Pancreas (tissue), 10 donors: ENCODE measurements at regions not wholly inside any gene's neighbourhood (a gene's known extent, or its start where the extent isn't known, plus 50 kb on each side); places are given as distances from the start of the nearest gene placed in this dataset.

ENCODE experiments used
- ATAC-seq, 4 donors: fragments of 200-7000 bp; cut with Tn5 transposase; one replicate each; pipeline versions ENCODE4 v1.8.0 to v1.9.1; 2020; ENCODE audit warnings: mild to moderate bottlenecking in 4 of 4, moderate library complexity in 4 of 4
- DNase-seq, 6 donors: peaks; one replicate each; pipeline ENCODE4 v3.0.0-alpha.2; 2020
- FAIRE-seq: peaks from 2 replicates; lab custom pipeline; 2012; peaks lifted over from hg19 to GRCh38; lab: Jason Lieb, UNC
- H3K27ac ChIP-seq, 4 donors: fragments of 200-600 bp; sonication (generic); 1 replicate in 3 of 4; 2 replicates in 1 of 4; pipeline versions ENCODE4 v1.5.0 to v1.8.0; 2020
- H3K27me3 ChIP-seq, 4 donors: fragments of 200-600 bp; one replicate each; pipeline ENCODE4 v1.8.0; 2021
- H3K36me3 ChIP-seq, 3 donors: fragments of 200-600 bp; sonication (generic) in 1 of 3; one replicate each; pipeline versions ENCODE4 v1.5.0 to v1.8.0; 2020 to 2021
- H3K4me1 ChIP-seq, 3 donors: fragments of 200-600 bp; one replicate each; pipeline ENCODE4 v1.8.0; 2021
- H3K4me3 ChIP-seq, 4 donors: fragments of 200-600 bp; sonication (generic) in 2 of 4; one replicate each; pipeline versions ENCODE4 v1.5.0 to v1.8.0; 2020 to 2021
- H3K9me3 ChIP-seq, 4 donors: fragments of 200-600 bp; one replicate each; pipeline ENCODE4 v1.8.0; 2021
- WGBS, 2 donors: extraction: QIAGEN DNeasy Blood & Tissue Kit; methylation state at CpG; one replicate each; pipeline ENCODE4 v1.1.7; 2013; 5-methylcytosine and 5-hydroxymethylcytosine counted together
- intact Hi-C, 3 donors: fragments of 100-400 bp; cut with DNase I; formaldehyde crosslinking; loops; one replicate each; pipeline versions ENCODE4 v1.11.1 to v1.14.2; 2022
- TF ChIP-seq, protein P1 (sequence below), 4 donors: fragments of 200-600 bp; sonication (generic) in 3 of 4; IDR thresholded peaks; one replicate each; pipeline versions ENCODE4 v1.5.0 to v1.8.0; 2021; ENCODE audit warnings: antibody characterized with exemption in 4 of 4
- donor health status: healthy with polysubstance abuse.
- donor health status: DM: no; HTN: no; CAD: no; lungs with moderate emphysema.
- donor health status: DM: no; HTN: no; CAD: no.
- donor health status: control.
- donor health status: control.
- donor health status: Bipolar disorder and iron deficiency.
- donor health status: DM: yes; HTN: yes; CAD: no.
- donor health status: DM: no; HTN: no; CAD: no.
- donor health status: DM: no; HTN: no; CAD: no.
- donor health status: DM: yes; HTN: yes; CAD: no.

DNA sequence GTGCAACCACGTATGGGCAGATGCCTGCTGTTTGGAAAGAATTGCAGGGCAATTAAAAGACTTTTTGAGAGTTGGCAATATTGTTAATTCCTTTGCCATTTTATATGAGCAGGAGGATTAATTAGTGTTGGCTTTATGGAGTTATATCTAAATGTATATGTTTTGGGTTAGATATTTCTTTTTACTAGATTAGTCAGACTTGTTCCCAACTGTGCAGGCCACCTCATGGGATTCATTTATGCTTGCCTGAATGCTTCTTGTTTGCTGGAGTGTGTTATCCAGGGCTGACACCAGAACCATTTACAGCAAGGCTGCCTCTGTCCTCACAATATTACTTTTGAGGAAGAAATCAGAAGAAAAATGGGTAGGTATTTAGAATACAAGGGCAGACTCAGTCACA is 192.5 kb downstream of the KTN1 start:
- Histone ChIP-seq H3K4me3 (no peak overlapping the region), H3K36me3 (no peaks in the 10 kb centered on the region), H3K27me3 (no peaks in the 10 kb centered on the region), H3K27ac (no peak overlapping the region), H3K4me1 (peaks cover 0 to 3% (median 0%) of the 10 kb centered on the region in 3 donors), H3K9me3 (no peaks in the 10 kb centered on the region)
- TF ChIP-seq, protein P1, sequence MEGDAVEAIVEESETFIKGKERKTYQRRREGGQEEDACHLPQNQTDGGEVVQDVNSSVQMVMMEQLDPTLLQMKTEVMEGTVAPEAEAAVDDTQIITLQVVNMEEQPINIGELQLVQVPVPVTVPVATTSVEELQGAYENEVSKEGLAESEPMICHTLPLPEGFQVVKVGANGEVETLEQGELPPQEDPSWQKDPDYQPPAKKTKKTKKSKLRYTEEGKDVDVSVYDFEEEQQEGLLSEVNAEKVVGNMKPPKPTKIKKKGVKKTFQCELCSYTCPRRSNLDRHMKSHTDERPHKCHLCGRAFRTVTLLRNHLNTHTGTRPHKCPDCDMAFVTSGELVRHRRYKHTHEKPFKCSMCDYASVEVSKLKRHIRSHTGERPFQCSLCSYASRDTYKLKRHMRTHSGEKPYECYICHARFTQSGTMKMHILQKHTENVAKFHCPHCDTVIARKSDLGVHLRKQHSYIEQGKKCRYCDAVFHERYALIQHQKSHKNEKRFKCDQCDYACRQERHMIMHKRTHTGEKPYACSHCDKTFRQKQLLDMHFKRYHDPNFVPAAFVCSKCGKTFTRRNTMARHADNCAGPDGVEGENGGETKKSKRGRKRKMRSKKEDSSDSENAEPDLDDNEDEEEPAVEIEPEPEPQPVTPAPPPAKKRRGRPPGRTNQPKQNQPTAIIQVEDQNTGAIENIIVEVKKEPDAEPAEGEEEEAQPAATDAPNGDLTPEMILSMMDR (IDR thresholded peaks at IDR 0.05) = no peak
- DNase-seq = no peak
- no peak for FAIRE-seq
- no peak for ATAC-seq
- intact Hi-C loops = no loop called here
- 66 to 85% methylated on average over 1 of the region's 1 CpG for WGBS, 2 donors

DNA sequence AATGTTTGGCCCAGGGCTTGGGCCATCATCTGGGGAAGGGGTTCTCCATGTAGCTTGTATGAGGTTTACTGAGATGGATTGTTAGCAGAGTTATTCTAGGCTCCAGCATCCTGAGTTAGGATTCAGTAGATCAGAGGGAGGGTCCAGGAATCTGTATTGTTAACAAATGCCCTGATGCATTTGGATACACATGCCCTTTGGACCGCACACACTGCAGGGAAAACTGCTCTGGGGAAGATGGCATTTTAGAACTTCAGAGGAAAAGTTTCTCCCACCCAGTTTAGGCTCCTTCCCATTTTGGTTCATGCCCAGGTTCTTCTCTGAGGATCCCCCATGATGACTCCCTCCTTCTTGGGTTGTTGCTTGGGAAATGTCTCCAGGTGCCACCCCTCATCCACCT is 193.3 kb downstream of the KTN1 start:
- TF ChIP-seq, protein P1 (IDR thresholded peaks at IDR 0.05) = no peak
- Histone ChIP-seq H3K4me3 (no peak overlapping the region), H3K36me3 (no peaks in the 10 kb centered on the region), H3K27me3 (no peaks in the 10 kb centered on the region), H3K4me1 (peaks cover 0 to 3% (median 0%) of the 10 kb centered on the region in 3 donors), H3K27ac (no peak overlapping the region), H3K9me3 (no peaks in the 10 kb centered on the region)
- WGBS, 2 donors = 92 to 97% methylated on average over 1 of the region's 1 CpG
- no peak for FAIRE-seq
- intact Hi-C loops = no loop called here
- DNase-seq = no peak
- ATAC-seq = no peak

DNA sequence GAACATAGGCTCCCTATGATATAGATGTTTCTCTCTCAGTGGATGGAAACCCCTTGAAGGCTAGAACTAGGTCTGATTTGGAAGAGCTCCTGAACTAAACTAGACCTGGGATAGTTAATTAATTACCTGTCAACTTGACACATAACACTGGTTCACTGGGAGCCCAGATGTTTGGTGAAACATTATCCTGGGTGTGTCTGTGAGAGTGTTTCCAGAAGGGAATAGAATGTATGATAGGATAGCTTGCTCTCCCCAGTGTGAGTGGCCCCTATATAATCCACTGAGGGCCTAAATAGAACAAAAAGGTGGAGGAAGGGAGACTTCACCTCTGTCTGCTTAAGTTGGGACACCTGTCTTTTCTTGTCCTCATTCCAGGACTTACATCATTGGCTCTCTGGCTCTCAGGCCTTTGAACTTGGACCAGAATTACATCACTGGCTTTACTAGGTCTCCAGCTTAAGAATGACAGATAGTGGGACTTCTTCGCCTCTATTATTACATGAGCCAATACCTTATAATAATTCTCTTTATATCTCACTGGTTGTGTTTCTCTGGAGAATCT is 194.1 kb downstream of the KTN1 start:
- H3K27me3 ChIP-seq = no peaks in the 10 kb centered on the region
- H3K27ac ChIP-seq = no peak overlapping the region
- H3K4me1 ChIP-seq = peaks cover 0 to 3% (median 0%) of the 10 kb centered on the region in 3 donors
- no peak overlapping the region for H3K4me3 ChIP-seq
- FAIRE-seq (no peak), ATAC-seq (no peak), DNase-seq (no peak)
- TF ChIP-seq, protein P1 (IDR thresholded peaks at IDR 0.05) = no peak
- intact Hi-C loops = no loop called here
- no peaks in the 10 kb centered on the region for H3K36me3 ChIP-seq
- H3K9me3 ChIP-seq = no peaks in the 10 kb centered on the region
- WGBS, 2 donors = 79 to 84% methylated on average over 1 of the region's 1 CpG

DNA sequence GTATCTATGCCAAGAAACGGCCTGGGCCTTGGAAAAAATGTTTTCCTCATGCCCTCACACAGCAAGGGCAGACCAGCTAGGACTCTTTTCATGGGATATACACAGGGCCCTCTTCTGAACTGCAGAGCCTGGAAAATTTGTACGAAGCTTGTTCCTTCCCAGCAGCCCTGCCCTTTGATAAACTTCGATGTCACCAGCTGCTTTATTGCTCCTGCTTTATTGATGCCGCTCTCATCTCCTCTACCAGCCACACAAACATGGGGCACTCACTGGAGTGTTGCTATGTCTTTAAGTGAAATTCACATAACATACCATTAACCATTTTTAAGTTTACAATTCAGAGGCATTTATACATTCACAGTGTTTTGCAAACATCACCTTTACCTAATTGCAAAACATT is 197.9 kb downstream of the KTN1 start:
- Histone ChIP-seq H3K4me1 (peaks cover 0 to 6% (median 0%) of the 10 kb centered on the region in 3 donors), H3K9me3 (no peaks in the 10 kb centered on the region), H3K4me3 (no peak overlapping the region), H3K27ac (no peak overlapping the region), H3K27me3 (no peaks in the 10 kb centered on the region), H3K36me3 (no peaks in the 10 kb centered on the region)
- no peak for FAIRE-seq
- TF ChIP-seq, protein P1 (IDR thresholded peaks at IDR 0.05) = no peak
- ATAC-seq = no peak
- 65 to 69% methylated on average over 4 of the region's 4 CpGs for WGBS, 2 donors
- DNase-seq = no peak
- intact Hi-C loops = no loop called here

DNA sequence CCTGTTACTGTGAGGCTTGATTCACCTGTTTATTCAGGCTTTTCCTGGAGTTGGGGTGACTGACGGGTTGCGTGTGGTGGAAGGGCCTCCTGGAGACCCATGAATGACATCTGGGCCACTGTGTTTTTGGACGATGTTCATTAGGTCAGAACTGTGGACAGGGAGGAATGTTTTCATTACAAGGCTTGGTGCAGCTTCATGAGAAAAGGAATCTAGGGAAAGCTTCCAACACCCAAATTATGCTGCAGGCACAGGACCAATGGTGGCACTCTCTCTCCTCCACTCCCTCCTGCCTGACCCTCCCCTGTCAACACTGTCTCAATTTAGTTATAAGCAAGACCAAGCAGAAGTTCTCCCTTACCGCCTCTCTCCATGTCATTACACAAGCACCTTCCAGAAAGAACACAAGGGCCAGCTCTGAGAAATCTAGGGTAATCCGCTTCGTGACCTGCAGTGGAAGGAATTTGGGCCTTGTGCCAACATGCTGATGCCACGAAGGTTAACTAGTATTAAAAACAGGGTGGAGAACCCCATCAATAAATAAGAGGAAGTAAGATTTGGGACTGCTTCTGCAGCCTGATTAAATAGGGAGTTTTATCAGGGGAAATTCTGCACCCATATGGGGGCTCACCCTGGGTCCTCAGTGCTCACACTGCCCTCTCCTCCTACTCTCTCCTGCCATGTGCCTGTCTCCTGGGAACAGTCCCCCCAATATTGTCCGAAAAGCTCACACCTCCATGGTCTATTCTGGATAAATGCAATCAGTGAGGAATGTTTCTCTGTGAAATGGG is 200.3 kb downstream of the KTN1 start:
- peak; percentile 83 to 87 (median 84) for ATAC-seq
- DNase-seq = peak in 4 of 6 donors; percentile 67 to 76 (median 71)
- intact Hi-C loops = no loop called here
- Histone ChIP-seq H3K36me3 (no peaks in the 10 kb centered on the region), H3K9me3 (no peaks in the 10 kb centered on the region), H3K4me3 (no peak overlapping the region), H3K4me1 (peaks cover 0 to 6% (median 0%) of the 10 kb centered on the region in 3 donors), H3K27me3 (no peaks in the 10 kb centered on the region), H3K27ac (peak overlapping the region; percentile 30 to 81 (median 69))
- 40 to 45% methylated on average over 8 of the region's 8 CpGs for WGBS, 2 donors
- FAIRE-seq = no peak
- TF ChIP-seq, protein P1 (IDR thresholded peaks at IDR 0.05) = no peak
